COR-L47 (cell line): ENCODE measurements at regions not wholly inside any gene's neighbourhood (a gene's known extent, or its start where the extent isn't known, plus 50 kb on each side); places are given as distances from the start of the nearest gene placed in this dataset.
"Not testable (repeated sequence)": the region's sequence is repeated elsewhere in the genome, so short reads cannot be mapped to it uniquely, and the experiment has no call there.

Source experiments
- DNase-seq: peaks from one replicate; lab custom pipeline; 2025; lab: John Stamatoyannopoulos, UW

- DNase-seq, result no peak
These were observed 596.9 kb upstream of the CDH6 start for GRCh38 chr5:30596495-30597064.

GRCh38 chr5:30594331-30594730, 599.2 kb upstream of the CDH6 start:
- DNase-seq, result no peak

GRCh38 chr5:30592833-30593232, 600.7 kb upstream of the CDH6 start:
- no peak for DNase-seq

GRCh38 chr5:30581198-30581935, 612.1 kb upstream of the CDH6 start:
- no peak for DNase-seq

GRCh38 chr5:30574761-30575160, 618.7 kb upstream of the CDH6 start:
- DNase-seq, result no peak

- no peak for DNase-seq
These were observed 621.2 kb upstream of the CDH6 start for GRCh38 chr5:30572279-30572678.

GRCh38 chr5:30561771-30562170, 631.7 kb upstream of the CDH6 start:
- DNase-seq, result no peak

- no peak for DNase-seq
These were observed 641.9 kb upstream of the CDH6 start for GRCh38 chr5:30551618-30552017.

- DNase-seq, result no peak
These were observed 644.7 kb upstream of the CDH6 start for GRCh38 chr5:30548580-30549305.

- DNase-seq, result no peak
These were observed 653.3 kb upstream of the CDH6 start for GRCh38 chr5:30540150-30540549.

- no peak for DNase-seq
These were observed 654.4 kb upstream of the CDH6 start for GRCh38 chr5:30539004-30539634.

- DNase-seq, result no peak
These were observed 668.1 kb upstream of the CDH6 start for GRCh38 chr5:30525353-30525752.

GRCh38 chr5:30524428-30524827, 669.1 kb upstream of the CDH6 start:
- no peak for DNase-seq

GRCh38 chr5:30523061-30523460, 670.4 kb upstream of the CDH6 start:
- no peak for DNase-seq

- no peak for DNase-seq
These were observed 688.2 kb upstream of the CDH6 start for GRCh38 chr5:30505014-30505886.

GRCh38 chr5:30502277-30502676, 691.2 kb upstream of the CDH6 start:
- DNase-seq, result no peak

- DNase-seq, result no peak
These were observed 692.4 kb upstream of the CDH6 start for GRCh38 chr5:30501065-30501464.

- DNase-seq, result no peak
These were observed 693.0 kb upstream of the CDH6 start for GRCh38 chr5:30500513-30500912.

GRCh38 chr5:30499402-30499801, 694.1 kb upstream of the CDH6 start:
- no peak for DNase-seq

- no peak for DNase-seq
These were observed 694.5 kb upstream of the CDH6 start for GRCh38 chr5:30498972-30499371.

- not testable (repeated sequence) for DNase-seq
These were observed 695.0 kb upstream of the CDH6 start for GRCh38 chr5:30498509-30498908.

- DNase-seq, result not testable (repeated sequence)
These were observed 699.4 kb upstream of the CDH6 start for GRCh38 chr5:30494113-30494512.
